AG09309 (cell line): ENCODE measurements at regions not wholly inside any gene's neighbourhood (a gene's known extent, or its start where the extent isn't known, plus 50 kb on each side); places are given as distances from the start of the nearest gene placed in this dataset.

Experiments used
- DNase-seq: peaks from one replicate; pipeline ENCODE4 v3.0.0-alpha.2; 2010; ENCODE audit warnings: low read depth
- H3K4me3 ChIP-seq: 2 replicates; pipeline ENCODE4 v1.5.1; 2011; ENCODE audit warnings: mild to moderate bottlenecking, low read depth, low read length, moderate library complexity; ENCODE audit not compliant: control insufficient read depth
- TF ChIP-seq, protein P1 (sequence below): IDR thresholded peaks from 2 replicates; pipeline ENCODE4 v1.5.1; 2011; ENCODE audit warnings: mild to moderate bottlenecking, low read depth, low read length, inconsistent platforms; ENCODE audit not compliant: insufficient read depth, control insufficient read depth; ENCODE audit errors: missing control alignments

DNA sequence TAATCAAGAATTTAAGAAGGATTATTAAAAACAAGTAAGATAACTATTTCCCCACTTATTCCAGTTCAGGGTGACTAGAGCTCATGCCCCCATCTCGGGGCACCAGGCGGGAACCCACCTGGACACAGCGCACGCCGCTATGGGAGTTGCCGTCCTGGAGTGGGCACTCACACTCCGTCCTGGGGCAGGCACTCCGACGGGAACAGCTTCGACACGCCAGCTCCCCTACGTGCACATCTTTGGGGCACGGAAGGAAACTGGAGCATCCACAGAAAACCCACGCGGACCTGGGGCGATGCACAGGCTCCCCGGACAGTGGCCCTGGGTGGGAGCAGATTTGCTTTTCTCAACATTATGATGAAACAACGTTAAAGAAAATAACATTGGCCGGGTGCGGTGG, 52.0 kb upstream of the GATA5 start:
- DNase-seq = no peak

DNA sequence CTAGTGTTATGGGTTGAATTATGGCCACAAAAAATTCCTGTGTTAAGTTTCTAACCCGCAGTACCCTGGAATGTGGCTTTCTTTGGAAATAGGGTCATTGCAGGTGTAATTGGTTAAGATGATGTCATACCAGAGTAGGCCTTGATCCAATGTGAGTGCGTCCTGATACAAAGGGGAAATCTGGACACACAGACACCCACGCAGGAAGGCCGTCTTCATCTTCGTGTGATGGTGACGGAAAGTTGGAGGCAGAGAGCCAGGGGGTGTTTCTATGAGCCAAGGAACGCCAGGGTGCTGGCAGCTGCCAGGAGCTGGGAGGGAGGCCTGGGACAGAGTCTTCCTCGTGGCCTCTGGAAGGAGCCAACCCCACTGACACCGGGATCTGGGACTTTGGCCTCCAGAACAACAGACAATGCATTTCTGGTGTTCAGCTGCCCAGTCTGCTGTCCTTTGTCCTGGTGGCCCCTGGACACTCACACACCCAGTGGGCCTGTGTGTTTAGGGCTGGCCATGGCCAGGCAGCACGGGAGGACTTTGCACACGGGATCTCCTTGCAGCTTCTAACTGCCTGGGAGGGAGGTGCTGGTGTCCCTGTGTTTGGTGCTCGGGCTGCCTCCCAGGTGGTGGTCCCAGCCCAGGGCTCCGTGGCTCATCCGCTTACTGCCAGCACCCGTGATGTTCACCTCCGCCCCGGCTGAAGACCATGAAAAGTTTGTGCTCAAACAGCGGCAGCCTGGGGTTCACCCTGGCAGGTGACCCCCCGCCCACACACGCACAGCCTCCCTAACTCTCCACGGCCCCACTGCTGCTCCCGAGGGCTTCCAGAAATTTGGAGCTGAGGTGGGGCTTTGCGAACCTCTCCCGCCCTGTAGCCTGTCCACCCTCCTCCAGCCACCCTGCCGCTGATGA, 53.4 kb upstream of the GATA5 start:
- H3K4me3 ChIP-seq = no peak overlapping the region
- TF ChIP-seq, protein P1, sequence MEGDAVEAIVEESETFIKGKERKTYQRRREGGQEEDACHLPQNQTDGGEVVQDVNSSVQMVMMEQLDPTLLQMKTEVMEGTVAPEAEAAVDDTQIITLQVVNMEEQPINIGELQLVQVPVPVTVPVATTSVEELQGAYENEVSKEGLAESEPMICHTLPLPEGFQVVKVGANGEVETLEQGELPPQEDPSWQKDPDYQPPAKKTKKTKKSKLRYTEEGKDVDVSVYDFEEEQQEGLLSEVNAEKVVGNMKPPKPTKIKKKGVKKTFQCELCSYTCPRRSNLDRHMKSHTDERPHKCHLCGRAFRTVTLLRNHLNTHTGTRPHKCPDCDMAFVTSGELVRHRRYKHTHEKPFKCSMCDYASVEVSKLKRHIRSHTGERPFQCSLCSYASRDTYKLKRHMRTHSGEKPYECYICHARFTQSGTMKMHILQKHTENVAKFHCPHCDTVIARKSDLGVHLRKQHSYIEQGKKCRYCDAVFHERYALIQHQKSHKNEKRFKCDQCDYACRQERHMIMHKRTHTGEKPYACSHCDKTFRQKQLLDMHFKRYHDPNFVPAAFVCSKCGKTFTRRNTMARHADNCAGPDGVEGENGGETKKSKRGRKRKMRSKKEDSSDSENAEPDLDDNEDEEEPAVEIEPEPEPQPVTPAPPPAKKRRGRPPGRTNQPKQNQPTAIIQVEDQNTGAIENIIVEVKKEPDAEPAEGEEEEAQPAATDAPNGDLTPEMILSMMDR = no peak
- DNase-seq = no peak

More for the DNA sequence above, 52.0 kb upstream of the GATA5 start:
- TF ChIP-seq, protein P1 = no peak
- H3K4me3 ChIP-seq = no peak overlapping the region

DNA sequence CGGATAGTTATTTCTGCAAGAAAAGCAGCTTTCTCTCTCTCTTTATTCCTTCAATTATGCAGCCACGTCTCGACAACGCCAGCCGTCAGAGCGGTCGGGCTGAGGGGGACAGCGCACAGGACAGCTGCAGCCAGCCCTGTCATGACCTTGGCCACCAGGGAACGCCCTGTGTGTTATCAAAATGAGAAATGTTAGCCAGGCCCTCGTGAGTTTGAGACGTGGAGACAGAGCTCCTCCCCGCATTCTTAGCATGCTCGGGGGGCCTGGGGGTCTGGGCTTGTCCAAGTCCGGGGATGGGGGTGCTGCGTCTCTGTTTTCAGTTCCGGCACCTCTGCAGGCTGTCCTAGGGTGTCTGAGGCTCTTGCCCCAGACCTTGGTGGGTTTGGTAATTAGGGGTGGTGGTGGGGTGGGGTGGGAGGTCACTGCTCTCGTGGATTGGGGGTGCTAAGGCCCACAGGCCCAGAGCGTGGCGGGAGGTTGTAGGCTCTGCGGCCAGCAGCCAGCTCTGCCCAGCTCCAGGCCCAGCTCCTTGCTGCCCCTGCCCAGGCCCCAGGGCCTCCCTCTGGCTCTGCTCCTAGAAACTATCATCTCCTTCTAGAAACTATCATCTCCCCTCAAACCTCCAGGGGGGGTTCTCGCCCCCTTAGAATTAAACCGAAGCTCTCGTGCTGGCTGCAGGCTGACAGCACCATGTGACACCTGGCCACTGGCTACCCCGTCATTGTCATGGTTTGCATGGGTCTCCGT, 54.3 kb upstream of the GATA5 start:
- TF ChIP-seq, protein P1 = no peak
- no peak overlapping the region for H3K4me3 ChIP-seq
- DNase-seq = no peak

DNA sequence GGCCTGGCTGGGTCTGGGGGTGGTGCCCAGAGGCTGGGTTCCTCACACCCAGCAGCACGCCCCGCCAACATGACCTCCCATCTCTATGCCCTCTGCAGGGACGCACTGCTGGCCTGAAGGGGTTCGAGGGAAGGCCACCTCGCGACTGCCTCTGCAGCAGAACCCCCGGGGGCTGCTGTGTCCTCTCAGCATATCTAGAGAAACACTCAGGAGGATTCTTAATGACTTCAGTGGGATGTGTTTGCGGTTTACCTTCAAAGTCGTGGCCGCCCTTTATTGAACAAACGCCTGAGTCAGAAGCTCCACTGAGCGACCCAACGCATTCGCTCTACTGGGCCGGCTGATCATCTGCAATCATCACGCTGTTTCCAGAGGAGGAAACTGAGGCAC, 54.8 kb upstream of the GATA5 start:
- no peak for DNase-seq
- H3K4me3 ChIP-seq = no peak overlapping the region
- TF ChIP-seq, protein P1 = no peak

DNA sequence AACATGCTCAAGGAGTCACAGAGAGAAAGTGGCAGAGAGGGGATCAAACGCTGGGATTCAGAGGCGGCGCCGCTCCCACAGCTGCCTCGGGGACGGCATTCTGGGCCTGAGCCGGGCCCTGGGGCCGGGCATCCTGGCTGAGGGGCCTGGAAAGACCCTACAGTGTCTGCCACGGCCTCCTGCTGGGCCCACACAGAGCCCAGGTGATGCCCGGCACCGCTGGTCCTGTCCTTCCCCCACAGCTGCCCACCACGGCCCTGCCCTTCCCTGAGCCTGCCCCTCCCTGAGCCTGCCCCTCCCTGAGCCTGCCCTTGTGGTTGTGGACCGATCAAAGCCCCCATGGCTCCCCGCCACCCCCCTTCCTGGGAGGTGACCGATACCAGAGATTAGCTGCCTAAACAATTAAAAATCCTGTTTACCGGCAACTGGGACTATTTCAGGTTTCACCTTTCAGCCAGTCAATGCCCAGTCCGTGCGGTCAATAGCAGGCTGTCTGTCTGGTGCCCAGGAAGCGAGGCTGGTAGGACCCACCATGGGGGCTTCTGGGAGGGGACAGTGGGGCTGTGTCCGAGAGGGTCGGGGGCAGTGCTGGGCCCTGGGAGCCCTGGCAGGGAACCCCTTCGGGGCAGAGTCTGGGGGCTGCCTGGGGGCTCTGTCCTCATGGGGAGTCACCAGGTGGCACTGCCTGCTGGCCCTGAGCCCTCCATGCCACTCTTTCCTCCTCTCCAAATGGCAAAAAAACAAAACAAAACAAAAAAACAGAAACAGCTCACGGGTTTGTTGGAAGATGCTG, 55.4 kb upstream of the GATA5 start:
- no peak for DNase-seq
- TF ChIP-seq, protein P1 = no peak
- no peak overlapping the region for H3K4me3 ChIP-seq

DNA sequence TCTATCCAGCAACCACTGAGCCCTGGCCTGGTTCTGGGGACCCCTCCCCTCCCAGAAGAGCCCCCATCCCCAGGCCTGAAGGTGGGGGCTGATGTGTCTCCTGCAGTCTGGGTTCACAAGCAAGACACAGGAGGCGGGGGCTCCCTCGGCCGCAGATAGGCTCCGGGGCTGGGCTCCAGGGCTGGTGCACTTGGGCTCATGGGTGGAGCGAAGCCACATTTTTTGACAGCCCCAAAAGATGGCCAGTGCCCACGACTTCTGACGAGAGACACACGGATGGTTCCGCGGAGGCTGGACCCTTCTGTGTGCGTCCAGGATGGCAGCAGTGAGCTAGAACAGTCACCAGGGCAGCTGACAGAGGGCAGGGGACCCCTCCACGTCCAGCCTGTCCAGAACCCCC, 57.1 kb upstream of the GATA5 start:
- no peak for DNase-seq
- H3K4me3 ChIP-seq = no peak overlapping the region
- TF ChIP-seq, protein P1 = no peak
